Glutamatergic neuron (in vitro differentiated cells): ENCODE measurements at regions not wholly inside any gene's neighbourhood (a gene's known extent, or its start where the extent isn't known, plus 50 kb on each side); places are given as distances from the start of the nearest gene placed in this dataset.

ENCODE experiments used
- DNase-seq: peaks from one replicate; pipeline ENCODE4 v3.0.0; 2022
- H3K27ac Mint-ChIP-seq: one replicate; pipeline ENCODE4 v1.8.0; 2020; ENCODE audit warnings: mild to moderate bottlenecking, mixed read lengths, inconsistent platforms; ENCODE audit not compliant: unreplicated experiment
- H3K27me3 Mint-ChIP-seq: one replicate; pipeline ENCODE4 v1.8.0; 2020; ENCODE audit warnings: mild to moderate bottlenecking, moderate library complexity, mixed read lengths, inconsistent platforms; ENCODE audit not compliant: unreplicated experiment
- H3K36me3 Mint-ChIP-seq: one replicate; pipeline ENCODE4 v1.8.0; 2020; ENCODE audit warnings: mild to moderate bottlenecking, mixed read lengths, inconsistent platforms; ENCODE audit not compliant: unreplicated experiment
- H3K4me1 Mint-ChIP-seq: one replicate; pipeline ENCODE4 v1.8.0; 2020; ENCODE audit warnings: mild to moderate bottlenecking, low read depth, mixed read lengths, inconsistent platforms; ENCODE audit not compliant: unreplicated experiment
- H3K4me3 Mint-ChIP-seq: one replicate; pipeline ENCODE4 v1.8.0; 2020; ENCODE audit warnings: mild to moderate bottlenecking, mixed read lengths, inconsistent platforms; ENCODE audit not compliant: unreplicated experiment
- H3K9me3 Mint-ChIP-seq: one replicate; pipeline ENCODE4 v1.8.0; 2020; ENCODE audit warnings: mild to moderate bottlenecking, moderate library complexity, mixed read lengths, inconsistent platforms; ENCODE audit not compliant: unreplicated experiment
- CTCF ChIP-seq: fragments of 200-600 bp; sonication (generic); IDR thresholded peaks from one replicate; pipeline ENCODE4 v1.5.0; 2021; ENCODE audit not compliant: partially characterized antibody, unreplicated experiment

DNA sequence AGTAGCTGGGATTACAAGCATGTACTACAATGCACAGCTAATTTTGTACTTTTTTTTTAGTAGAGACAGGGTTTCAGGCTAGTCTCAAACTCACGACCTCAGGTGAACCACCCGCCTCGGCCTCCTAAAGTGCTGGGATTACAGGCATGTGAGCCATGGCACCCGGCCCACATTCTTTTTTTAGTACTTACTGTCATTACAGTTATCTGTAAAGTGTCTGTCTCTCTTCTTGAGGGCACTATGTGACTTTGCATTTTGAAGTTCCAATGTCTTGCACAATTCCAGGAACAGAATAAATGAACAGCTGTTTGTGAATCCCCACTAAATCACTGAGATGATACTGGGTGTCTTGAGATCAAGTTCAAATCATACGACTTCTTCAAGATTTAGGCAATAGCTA is 1540.3 kb downstream of the CDH11 start:
- H3K4me3 Mint-ChIP-seq = no peak overlapping the region
- TF ChIP-seq CTCF = no peak
- no peaks in the 10 kb centered on the region for H3K9me3 Mint-ChIP-seq
- no peaks in the 10 kb centered on the region for H3K4me1 Mint-ChIP-seq
- no peak overlapping the region for H3K27ac Mint-ChIP-seq
- H3K36me3 Mint-ChIP-seq = no peaks in the 10 kb centered on the region
- no peak for DNase-seq
- peaks cover 2% of the 10 kb centered on the region for H3K27me3 Mint-ChIP-seq

DNA sequence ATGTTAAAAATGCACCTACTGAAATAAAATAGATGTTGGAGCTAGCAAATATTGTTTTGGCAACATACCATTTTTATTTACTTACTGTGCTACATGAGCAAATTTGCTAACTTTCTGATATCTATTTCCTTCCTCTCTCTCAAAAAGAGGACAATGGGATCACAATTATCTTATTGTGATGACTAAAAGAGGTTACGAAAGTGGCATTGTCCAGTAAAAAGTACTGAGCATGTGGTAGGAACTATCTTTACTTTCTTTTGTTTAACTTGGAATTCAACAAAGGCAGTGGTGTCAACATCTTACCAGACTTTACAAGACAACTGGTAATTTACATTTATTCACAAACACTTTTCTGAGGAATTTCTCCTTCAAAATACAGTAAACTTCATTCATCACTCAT is 1542.6 kb upstream of the CDH8 start:
- TF ChIP-seq CTCF = no peak
- Mint-ChIP-seq H3K36me3 (no peaks in the 10 kb centered on the region), H3K4me3 (no peak overlapping the region), H3K9me3 (no peaks in the 10 kb centered on the region), H3K27ac (no peak overlapping the region), H3K4me1 (no peaks in the 10 kb centered on the region), H3K27me3 (peaks cover 2% of the 10 kb centered on the region)
- no peak for DNase-seq

GRCh38 chr16:63577891-63578290 is 1541.7 kb upstream of the CDH8 start:
- Mint-ChIP-seq H3K27ac (no peak overlapping the region), H3K36me3 (no peaks in the 10 kb centered on the region), H3K4me3 (no peak overlapping the region), H3K4me1 (no peaks in the 10 kb centered on the region), H3K27me3 (peaks cover 2% of the 10 kb centered on the region), H3K9me3 (no peaks in the 10 kb centered on the region)
- no peak for TF ChIP-seq CTCF
- DNase-seq = no peak

GRCh38 chr16:63575041-63575440 is 1538.8 kb upstream of the CDH8 start:
- Mint-ChIP-seq H3K4me1 (no peaks in the 10 kb centered on the region), H3K27me3 (peaks cover 2% of the 10 kb centered on the region), H3K27ac (no peak overlapping the region), H3K9me3 (no peaks in the 10 kb centered on the region), H3K4me3 (no peak overlapping the region), H3K36me3 (no peaks in the 10 kb centered on the region)
- DNase-seq = no peak
- no peak for TF ChIP-seq CTCF

DNA sequence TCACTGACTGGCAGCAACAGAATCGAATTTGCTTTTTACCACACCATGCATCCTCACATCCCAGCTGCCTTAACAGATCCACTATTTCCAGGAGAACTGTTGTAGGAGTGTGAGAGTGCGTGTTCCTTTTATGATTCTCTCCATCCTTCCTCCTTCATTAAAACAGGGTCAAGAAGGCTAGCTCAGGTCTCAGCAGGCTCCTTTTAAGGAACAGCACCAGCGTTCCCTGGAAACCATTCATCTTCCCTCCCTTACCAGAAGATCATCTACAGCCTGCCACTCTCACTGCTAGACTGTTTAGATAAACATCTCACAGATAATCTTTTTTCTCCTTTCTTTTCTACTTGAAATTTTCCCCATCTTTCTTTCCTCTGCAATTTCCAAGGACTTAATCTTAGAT is 1531.9 kb upstream of the CDH8 start:
- no peak for DNase-seq
- H3K4me3 Mint-ChIP-seq = no peak overlapping the region
- H3K27me3 Mint-ChIP-seq = no peaks in the 10 kb centered on the region
- no peak overlapping the region for H3K27ac Mint-ChIP-seq
- H3K36me3 Mint-ChIP-seq = no peaks in the 10 kb centered on the region
- TF ChIP-seq CTCF = no peak
- no peaks in the 10 kb centered on the region for H3K9me3 Mint-ChIP-seq
- no peaks in the 10 kb centered on the region for H3K4me1 Mint-ChIP-seq
